ENCODE measurements at regions not wholly inside any gene's neighbourhood (a gene's known extent, or its start where the extent isn't known, plus 50 kb on each side); places are given as distances from the start of the nearest gene placed in this dataset.

DNA sequence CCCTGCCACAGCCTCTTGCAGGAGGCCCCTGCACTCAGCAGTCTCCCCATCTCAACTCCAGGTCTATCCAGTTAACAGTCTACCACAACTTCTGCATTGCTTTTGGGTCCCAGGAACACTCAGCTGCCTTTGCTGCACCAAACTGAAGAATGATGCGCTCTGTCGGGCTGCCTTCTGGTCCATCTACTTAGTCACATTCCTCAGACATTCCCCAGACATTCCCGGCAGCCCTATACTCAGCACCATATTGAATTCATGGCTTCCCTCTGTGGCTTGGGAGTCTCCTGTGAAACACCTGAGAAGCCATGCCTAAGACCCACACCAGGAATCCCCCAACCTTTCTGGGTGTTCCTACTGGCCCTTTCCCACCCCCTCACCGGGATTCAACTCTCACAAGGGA is 99.6 kb upstream of the COL21A1 start:
- H3K27ac ChIP-seq (ENCODE audit: low read depth, low read length): no peak overlapping the region
- WGBS, 2 experiments (ENCODE audit: extremely low coverage in 1 of 2, insufficient coverage in 1 of 2, insufficient read length in 1 of 2, insufficient replicate concordance in 2 of 2, low coverage in 1 of 2, low lambda C conversion rate in 2 of 2, missing lambda C conversion rate in 1 of 2): 96% methylated on average over 4 of the region's 4 CpGs; no CpG with 5 or more reads in 1 of the 2 experiments
- no peak overlapping the region for H3K4me2 ChIP-seq (ENCODE audit: insufficient read depth in 1 of 2, low read depth in 2 of 2, low read length in 2 of 2)
- H2BK12ac ChIP-seq (ENCODE audit: low read depth, low read length): no peak overlapping the region
- no peak overlapping the region for H2BK15ac ChIP-seq (ENCODE audit: low read length)
- H3K23ac ChIP-seq (ENCODE audit: insufficient read length): no peak overlapping the region
- H2AK5ac ChIP-seq (ENCODE audit: low read depth, low read length): no peak overlapping the region
- no peak overlapping the region for H4K5ac ChIP-seq (ENCODE audit: insufficient read length, low read depth, low read length)
- no peak overlapping the region for H2AFZ ChIP-seq (ENCODE audit: low read length)
- H3K18ac ChIP-seq (ENCODE audit: extremely low read depth, low read length): no peak overlapping the region
- no peak overlapping the region for H3K9ac ChIP-seq (replicated peaks in 1 of 4; ENCODE audit: extremely low read depth in 1 of 4, low read depth in 3 of 4, low read length in 3 of 4)
- no peaks in the 10 kb centered on the region for H4K20me1 ChIP-seq (replicated peaks in 1 of 2; ENCODE audit: control insufficient read depth in 1 of 2, insufficient read depth in 2 of 2, low read length in 2 of 2)
- FAIRE-seq: no peak
- DNase-seq (ENCODE audit: low read depth in 1 of 2, low spot score in 2 of 2): no peak
- H4K8ac ChIP-seq (ENCODE audit: extremely low read depth, insufficient read depth, low read length): no peak overlapping the region
- H3K56ac ChIP-seq (replicated peaks; ENCODE audit: insufficient read length, low read depth, low read length): no peak overlapping the region
- no peaks in the 10 kb centered on the region for H3K27me3 ChIP-seq (replicated peaks in 1 of 4; ENCODE audit: control insufficient read depth in 3 of 4, extremely low read depth in 1 of 4, insufficient read depth in 3 of 4, low read length in 3 of 4)
- H3K23me2 ChIP-seq (ENCODE audit: low read depth, low read length): no peaks in the 10 kb centered on the region
- H3K79me2 ChIP-seq (ENCODE audit: control insufficient read depth in 1 of 2, insufficient read depth in 2 of 2, low read length in 2 of 2): no peaks in the 10 kb centered on the region
- no peaks in the 10 kb centered on the region for H3K79me1 ChIP-seq (ENCODE audit: low read depth, low read length)
- H3K14ac ChIP-seq (ENCODE audit: insufficient read length): no peak overlapping the region
- no peaks in the 10 kb centered on the region for H3K9me3 ChIP-seq (ENCODE audit: insufficient read depth in 2 of 2, low read depth in 1 of 2, low read length in 1 of 2)
- H2BK20ac ChIP-seq (ENCODE audit: low read length): no peak overlapping the region
- CTCF ChIA-PET (ENCODE audit: partially characterized antibody): no interaction called here
- no peaks in the 10 kb centered on the region for H3K36me3 ChIP-seq (ENCODE audit: control insufficient read depth in 2 of 4, insufficient read depth in 4 of 4, low read length in 3 of 4)
- no peak overlapping the region for H2BK120ac ChIP-seq (replicated peaks; ENCODE audit: low read depth, low read length)
- H2BK5ac ChIP-seq (ENCODE audit: low read depth, low read length): no peak overlapping the region
- POLR2A ChIA-PET (ENCODE audit: partially characterized antibody): no interaction called here
- no peak overlapping the region for H3K4ac ChIP-seq (replicated peaks; ENCODE audit: insufficient read length, low read depth, low read length)
- peak; percentile 62; the same call in 1 of the 2 replicates for TF ChIP-seq YY1 (IDR thresholded peaks at IDR 0.05; ENCODE audit: low read depth, low read length)
- TF ChIP-seq TEAD4 (IDR thresholded peaks at IDR 0.05; ENCODE audit: low read depth, low read length): peak; percentile 93
- no peak for TF ChIP-seq SUZ12 (IDR thresholded peaks at IDR 0.05; ENCODE audit: low read length)
- no peaks in the 10 kb centered on the region for H3K4me1 ChIP-seq (replicated peaks in 1 of 4; ENCODE audit: control insufficient read depth in 3 of 4, insufficient read depth in 4 of 4, low read length in 3 of 4)
- no peak overlapping the region for H3K4me3 ChIP-seq (ENCODE audit: extremely low read depth in 1 of 4, insufficient read depth in 2 of 4, low read depth in 3 of 4, low read length in 4 of 4)
- no peak overlapping the region for H4K91ac ChIP-seq (replicated peaks; ENCODE audit: insufficient read length, low read length)
